ENCODE measurements at regions not wholly inside any gene's neighbourhood (a gene's known extent, or its start where the extent isn't known, plus 50 kb on each side); places are given as distances from the start of the nearest gene placed in this dataset.

DNA sequence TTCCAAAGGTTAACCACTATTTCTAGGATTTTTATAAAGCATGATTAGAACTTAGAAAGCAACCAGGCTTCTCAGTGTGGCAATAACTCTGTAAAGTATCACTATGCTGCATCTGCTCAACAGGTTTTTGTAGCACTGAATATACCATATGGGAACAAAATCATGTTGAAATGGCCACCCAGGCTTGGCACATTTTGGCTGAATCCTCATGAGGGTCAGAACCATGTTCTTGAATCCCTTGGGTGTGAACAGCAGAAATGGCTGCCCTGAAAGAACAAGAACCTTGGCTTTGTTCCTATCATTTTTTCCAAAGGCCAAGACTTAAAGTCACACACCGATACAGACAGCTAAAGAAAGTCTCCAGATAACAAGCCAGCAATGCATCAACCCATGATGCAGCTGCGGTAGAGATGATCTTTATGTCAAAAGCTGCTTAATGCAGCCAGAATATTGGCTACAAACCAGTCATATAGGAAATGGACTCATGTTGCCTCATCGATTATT, 283.0 kb upstream of the NOX3 start:
- TF ChIP-seq EP300 (IDR thresholded peaks at IDR 0.05; ENCODE audit: low read depth), result no peak
- TF ChIP-seq POLR2A (IDR thresholded peaks at IDR 0.05), result no peak
